Osteoblast (primary cell): ENCODE measurements at regions not wholly inside any gene's neighbourhood (a gene's known extent, or its start where the extent isn't known, plus 50 kb on each side); places are given as distances from the start of the nearest gene placed in this dataset.

Experiments used
- DNase-seq: peaks from one replicate; pipeline ENCODE4 v3.0.0; 2011; ENCODE audit warnings: low spot score, mixed read lengths; ENCODE audit not compliant: insufficient read length; ENCODE audit errors: missing footprints
- H2AFZ ChIP-seq: 2 replicates; pipeline ENCODE4 v1.6.0; 2011; ENCODE audit warnings: mild to moderate bottlenecking, low read length
- H3K27ac ChIP-seq: 2 replicates; pipeline ENCODE4 v1.5.1; 2011; ENCODE audit warnings: mild to moderate bottlenecking, low read depth, low read length, moderate library complexity
- H3K27me3 ChIP-seq: 2 replicates; pipeline ENCODE4 v1.6.0; 2012; ENCODE audit warnings: mild to moderate bottlenecking, control low read depth, inconsistent platforms, low read length, moderate library complexity; ENCODE audit not compliant: insufficient read depth
- H3K36me3 ChIP-seq: 2 replicates; pipeline ENCODE4 v1.5.1; 2011; ENCODE audit warnings: mild to moderate bottlenecking, low read length, control low read depth, moderate library complexity; ENCODE audit not compliant: insufficient read depth
- H3K4me1 ChIP-seq: 2 replicates; pipeline ENCODE4 v1.5.1; 2011; ENCODE audit warnings: mild to moderate bottlenecking, low read length, control low read depth, moderate library complexity; ENCODE audit not compliant: insufficient read depth
- H3K4me2 ChIP-seq: 2 replicates; pipeline ENCODE4 v1.6.0; 2011; ENCODE audit warnings: mild to moderate bottlenecking, low read length; ENCODE audit not compliant: insufficient read depth
- H3K4me3 ChIP-seq: fragments of 200-600 bp; sonication (generic); 3 replicates; pipeline ENCODE4 v1.5.1; 2012; ENCODE audit warnings: mild to moderate bottlenecking, low read length, inconsistent platforms; ENCODE audit not compliant: insufficient read depth
- H3K79me2 ChIP-seq: 2 replicates; pipeline ENCODE4 v1.6.0; 2012; ENCODE audit warnings: mild to moderate bottlenecking, low read length, control low read depth, inconsistent platforms; ENCODE audit not compliant: insufficient read depth
- H3K9me3 ChIP-seq: 2 replicates; pipeline ENCODE4 v1.5.1; 2011; ENCODE audit warnings: low read depth, low read length, control low read depth
- H4K20me1 ChIP-seq: 2 replicates; pipeline ENCODE4 v1.6.0; 2012; ENCODE audit warnings: mild to moderate bottlenecking, low read length, control low read depth; ENCODE audit not compliant: insufficient read depth
- CTCF ChIP-seq: IDR thresholded peaks from 2 replicates; pipeline ENCODE4 v1.5.1; 2011; ENCODE audit warnings: mild to moderate bottlenecking, low read depth, low read length, moderate library complexity; ENCODE audit errors: extremely low read depth

GRCh38 chr11:130778026-130778425 lies 138.3 kb downstream of the SNX19 start:
- peaks cover 28% of the 10 kb centered on the region for H3K4me1 ChIP-seq
- H3K4me3 ChIP-seq, result no peak overlapping the region
- DNase-seq, result no peak
- peaks cover 3% of the 10 kb centered on the region for H3K27me3 ChIP-seq
- no peaks in the 10 kb centered on the region for H3K9me3 ChIP-seq
- no peak overlapping the region for H2AFZ ChIP-seq
- H3K27ac ChIP-seq, result no peak overlapping the region
- H3K4me2 ChIP-seq, result no peak overlapping the region
- H3K79me2 ChIP-seq, result no peaks in the 10 kb centered on the region
- no peaks in the 10 kb centered on the region for H3K36me3 ChIP-seq
- TF ChIP-seq CTCF, result no peak
- no peaks in the 10 kb centered on the region for H4K20me1 ChIP-seq

GRCh38 chr11:130778705-130779104 lies 137.6 kb downstream of the SNX19 start:
- no peak for TF ChIP-seq CTCF
- no peak overlapping the region for H2AFZ ChIP-seq
- no peaks in the 10 kb centered on the region for H3K36me3 ChIP-seq
- H3K4me2 ChIP-seq, result no peak overlapping the region
- H3K4me3 ChIP-seq, result no peak overlapping the region
- H3K27ac ChIP-seq, result no peak overlapping the region
- peaks cover 30% of the 10 kb centered on the region for H3K4me1 ChIP-seq
- H3K27me3 ChIP-seq, result peaks cover 3% of the 10 kb centered on the region
- H3K79me2 ChIP-seq, result no peaks in the 10 kb centered on the region
- no peaks in the 10 kb centered on the region for H4K20me1 ChIP-seq
- H3K9me3 ChIP-seq, result no peaks in the 10 kb centered on the region
- no peak for DNase-seq

- H3K9me3 ChIP-seq, result no peaks in the 10 kb centered on the region
- H2AFZ ChIP-seq, result no peak overlapping the region
- H3K4me1 ChIP-seq, result peaks cover 30% of the 10 kb centered on the region
- H3K4me2 ChIP-seq, result no peak overlapping the region
- H3K36me3 ChIP-seq, result no peaks in the 10 kb centered on the region
- no peak for TF ChIP-seq CTCF
- DNase-seq, result no peak
- H3K27ac ChIP-seq, result no peak overlapping the region
- H4K20me1 ChIP-seq, result no peaks in the 10 kb centered on the region
- H3K27me3 ChIP-seq, result peaks cover 3% of the 10 kb centered on the region
- H3K79me2 ChIP-seq, result no peaks in the 10 kb centered on the region
- no peak overlapping the region for H3K4me3 ChIP-seq
These were observed 137.0 kb downstream of the SNX19 start for GRCh38 chr11:130779267-130779666.

- TF ChIP-seq CTCF, result no peak
- no peak overlapping the region for H3K27ac ChIP-seq
- peak; percentile 65 for DNase-seq
These were observed 136.3 kb downstream of the SNX19 start for GRCh38 chr11:130779943-130780342.

More at GRCh38 chr11:130779943-130780342, 136.3 kb downstream of the SNX19 start:
- Histone ChIP-seq H3K9me3 (no peaks in the 10 kb centered on the region), H3K4me1 (peaks cover 30% of the 10 kb centered on the region), H3K36me3 (no peaks in the 10 kb centered on the region), H3K4me2 (no peak overlapping the region), H3K79me2 (no peaks in the 10 kb centered on the region), H3K4me3 (no peak overlapping the region), H4K20me1 (no peaks in the 10 kb centered on the region), H2AFZ (no peak overlapping the region), H3K27me3 (peaks cover 3% of the 10 kb centered on the region)
